Upper lobe of left lung (tissue), 6 donors: ENCODE measurements at regions not wholly inside any gene's neighbourhood (a gene's known extent, or its start where the extent isn't known, plus 50 kb on each side); places are given as distances from the start of the nearest gene placed in this dataset.

Experiments
- ATAC-seq, 2 donors: fragments of 200-7000 bp; cut with Tn5 transposase; one replicate each; pipeline ENCODE4 v1.9.1; 2022; ENCODE audit warnings: mild to moderate bottlenecking in 2 of 2, moderate library complexity in 2 of 2; ENCODE audit not compliant: low FRiP score in 2 of 2
- DNase-seq, 2 donors: peaks; one replicate each; pipeline ENCODE4 v3.0.0-alpha.2; 2019 to 2020
- H3K27ac ChIP-seq, 4 donors: fragments of 200-600 bp; sonication (generic); one replicate each; pipeline ENCODE4 v1.5.1; 2016 to 2019
- H3K27me3 ChIP-seq, 4 donors: fragments of 200-600 bp; sonication (generic); one replicate each; pipeline ENCODE4 v1.5.1; 2017 to 2019
- H3K36me3 ChIP-seq, 4 donors: fragments of 200-600 bp; sonication (generic); one replicate each; pipeline ENCODE4 v1.5.1; 2016 to 2019
- H3K4me1 ChIP-seq, 4 donors: fragments of 200-600 bp; sonication (generic); one replicate each; pipeline ENCODE4 v1.5.1; 2018 to 2019
- H3K4me3 ChIP-seq, 4 donors: fragments of 200-600 bp; sonication (generic); one replicate each; pipeline ENCODE4 v1.5.1; 2017 to 2019; ENCODE audit warnings: mild to moderate bottlenecking in 2 of 4, moderate library complexity in 1 of 4
- H3K9me3 ChIP-seq, 4 donors: fragments of 200-600 bp; sonication (generic); one replicate each; pipeline ENCODE4 v1.5.1; 2018 to 2019
- EP300 ChIP-seq, 4 donors: sonication (generic); formaldehyde crosslinking; IDR thresholded peaks; one replicate each; pipeline ENCODE4 v1.5.1; 2017; ENCODE audit warnings: antibody characterized with exemption in 4 of 4, control low read depth in 2 of 4
- POLR2A ChIP-seq, 4 donors: fragments of 450-650 bp; IDR thresholded peaks; one replicate each; pipeline ENCODE4 v1.5.1; 2016 to 2017; ENCODE audit warnings: antibody characterized with exemption in 4 of 4, mild to moderate bottlenecking in 2 of 4
- POLR2AphosphoS5 ChIP-seq, 2 donors: sonication (generic); formaldehyde crosslinking; IDR thresholded peaks; one replicate each; pipeline ENCODE4 v1.5.1; 2017; ENCODE audit warnings: antibody characterized with exemption in 2 of 2
- WGBS, 2 donors: methylation state at CpG; one replicate each; pipeline ENCODE4 v1.1.5; 2017 to 2018; 5-methylcytosine and 5-hydroxymethylcytosine counted together
- TF ChIP-seq, protein P1 (sequence below), 6 experiments: fragments of 450-650 bp in 4 of 6; fragments of 200-600 bp in 2 of 6; sonication (generic) in 2 of 6; IDR thresholded peaks; one replicate each; pipeline ENCODE4 v1.5.1; 2016 to 2019; ENCODE audit warnings: antibody characterized with exemption in 6 of 6
- donor health status: DM: no; HTN: no; CAD: no; lungs with moderate emphysema.
- donor health status: DM: no; HTN: yes; CAD: no; lungs with severe emphysema.

DNA sequence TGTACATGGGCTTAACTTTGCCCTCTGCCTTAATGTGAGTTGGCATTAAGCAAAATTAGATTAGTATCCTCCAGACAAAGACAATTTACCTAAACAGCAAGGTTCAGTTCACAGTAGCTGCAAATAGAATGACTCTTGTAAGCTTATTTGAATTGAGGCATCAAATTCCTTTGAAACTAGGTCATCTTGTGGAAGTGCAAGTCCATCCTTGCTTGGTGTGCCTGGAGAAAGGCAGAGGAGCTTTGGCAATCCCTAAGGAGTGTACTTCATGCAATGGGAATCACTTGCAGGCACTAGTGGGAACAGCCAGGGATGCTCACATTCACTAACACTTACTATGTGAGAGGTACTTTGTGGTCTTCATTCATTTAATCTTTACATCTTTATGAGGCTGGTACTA lies 118.3 kb downstream of the DRD1 start:
- TF ChIP-seq EP300 (IDR thresholded peaks at IDR 0.05) (no peak), POLR2AphosphoS5 (IDR thresholded peaks at IDR 0.05) (no peak), POLR2A (IDR thresholded peaks at IDR 0.05) (no peak)
- TF ChIP-seq, protein P1, sequence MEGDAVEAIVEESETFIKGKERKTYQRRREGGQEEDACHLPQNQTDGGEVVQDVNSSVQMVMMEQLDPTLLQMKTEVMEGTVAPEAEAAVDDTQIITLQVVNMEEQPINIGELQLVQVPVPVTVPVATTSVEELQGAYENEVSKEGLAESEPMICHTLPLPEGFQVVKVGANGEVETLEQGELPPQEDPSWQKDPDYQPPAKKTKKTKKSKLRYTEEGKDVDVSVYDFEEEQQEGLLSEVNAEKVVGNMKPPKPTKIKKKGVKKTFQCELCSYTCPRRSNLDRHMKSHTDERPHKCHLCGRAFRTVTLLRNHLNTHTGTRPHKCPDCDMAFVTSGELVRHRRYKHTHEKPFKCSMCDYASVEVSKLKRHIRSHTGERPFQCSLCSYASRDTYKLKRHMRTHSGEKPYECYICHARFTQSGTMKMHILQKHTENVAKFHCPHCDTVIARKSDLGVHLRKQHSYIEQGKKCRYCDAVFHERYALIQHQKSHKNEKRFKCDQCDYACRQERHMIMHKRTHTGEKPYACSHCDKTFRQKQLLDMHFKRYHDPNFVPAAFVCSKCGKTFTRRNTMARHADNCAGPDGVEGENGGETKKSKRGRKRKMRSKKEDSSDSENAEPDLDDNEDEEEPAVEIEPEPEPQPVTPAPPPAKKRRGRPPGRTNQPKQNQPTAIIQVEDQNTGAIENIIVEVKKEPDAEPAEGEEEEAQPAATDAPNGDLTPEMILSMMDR (IDR thresholded peaks at IDR 0.05), result no peak
- ATAC-seq (no peak), DNase-seq (no peak)
- Histone ChIP-seq H3K27ac (no peak overlapping the region), H3K4me1 (no peaks in the 10 kb centered on the region), H3K36me3 (no peaks in the 10 kb centered on the region), H3K9me3 (no peaks in the 10 kb centered on the region), H3K27me3 (no peaks in the 10 kb centered on the region), H3K4me3 (no peak overlapping the region)

DNA sequence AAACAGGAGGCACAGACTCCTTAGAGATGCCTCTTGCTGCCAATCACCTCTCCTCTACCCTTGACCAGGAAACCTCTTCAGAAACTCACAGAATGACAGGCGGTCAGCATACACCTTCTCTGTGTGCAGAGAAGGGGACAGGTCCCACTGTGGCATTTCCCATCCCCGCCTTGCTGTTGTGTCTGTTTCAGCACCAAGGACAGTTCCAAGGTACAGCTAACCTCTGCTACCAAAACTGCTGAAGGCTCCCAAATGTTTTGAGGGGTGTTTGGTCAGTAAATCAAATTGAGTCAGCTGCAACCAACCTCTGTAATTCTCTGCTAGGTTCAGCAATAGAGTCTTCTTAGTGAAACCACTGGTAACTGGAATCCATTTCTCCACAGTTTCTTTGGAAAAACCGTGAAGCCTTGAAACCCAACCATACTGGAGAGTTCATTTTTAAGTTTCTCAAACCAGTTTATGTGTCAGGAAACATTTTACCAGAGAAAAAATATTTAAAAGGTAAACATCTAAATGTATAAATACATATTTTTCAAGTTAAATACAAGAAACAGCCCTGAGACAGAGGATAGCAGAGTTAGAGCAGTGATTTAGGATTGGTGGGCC lies 122.0 kb downstream of the DRD1 start:
- H3K27ac ChIP-seq, result no peak overlapping the region
- ATAC-seq, result no peak
- H3K27me3 ChIP-seq, result no peaks in the 10 kb centered on the region
- H3K4me3 ChIP-seq, result no peak overlapping the region
- H3K36me3 ChIP-seq, result no peaks in the 10 kb centered on the region
- no peak for DNase-seq
- H3K9me3 ChIP-seq, result no peaks in the 10 kb centered on the region
- TF ChIP-seq, protein P1 (IDR thresholded peaks at IDR 0.05), result no peak
- TF ChIP-seq POLR2AphosphoS5 (IDR thresholded peaks at IDR 0.05) (no peak), POLR2A (IDR thresholded peaks at IDR 0.05) (no peak), EP300 (IDR thresholded peaks at IDR 0.05) (no peak)
- WGBS, 2 donors, result 11 to 24% methylated on average over 3 of the region's 3 CpGs
- no peaks in the 10 kb centered on the region for H3K4me1 ChIP-seq

DNA sequence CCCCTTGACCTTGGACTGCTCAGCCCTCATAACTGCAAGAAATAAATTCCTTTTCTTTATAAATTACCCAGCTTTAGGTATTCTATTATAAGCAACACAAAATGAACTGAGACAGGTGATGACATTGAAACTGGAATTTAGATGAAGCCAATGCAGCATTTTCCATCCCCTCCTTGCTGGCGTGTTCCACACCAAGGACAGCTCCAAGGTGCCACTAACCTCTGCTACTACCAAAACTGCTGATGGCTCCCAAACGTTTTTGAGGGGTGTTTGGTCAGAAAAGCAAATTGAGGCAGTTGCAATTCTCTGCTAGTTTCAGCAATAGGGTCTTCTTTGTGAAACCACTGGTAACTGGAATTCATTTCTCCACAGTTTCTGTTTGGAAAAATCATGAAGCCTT lies 124.8 kb downstream of the DRD1 start:
- no peaks in the 10 kb centered on the region for H3K4me1 ChIP-seq
- DNase-seq (no peak), ATAC-seq (no peak)
- H3K27me3 ChIP-seq, result no peaks in the 10 kb centered on the region
- H3K27ac ChIP-seq, result no peak overlapping the region
- H3K9me3 ChIP-seq, result no peaks in the 10 kb centered on the region
- no peaks in the 10 kb centered on the region for H3K36me3 ChIP-seq
- no peak for TF ChIP-seq POLR2A (IDR thresholded peaks at IDR 0.05)
- TF ChIP-seq, protein P1 (IDR thresholded peaks at IDR 0.05), result no peak
- TF ChIP-seq POLR2AphosphoS5 (IDR thresholded peaks at IDR 0.05), result no peak
- TF ChIP-seq EP300 (IDR thresholded peaks at IDR 0.05), result no peak
- no peak overlapping the region for H3K4me3 ChIP-seq
- WGBS, 2 donors, result 28 to 43% methylated on average over 2 of the region's 2 CpGs

DNA sequence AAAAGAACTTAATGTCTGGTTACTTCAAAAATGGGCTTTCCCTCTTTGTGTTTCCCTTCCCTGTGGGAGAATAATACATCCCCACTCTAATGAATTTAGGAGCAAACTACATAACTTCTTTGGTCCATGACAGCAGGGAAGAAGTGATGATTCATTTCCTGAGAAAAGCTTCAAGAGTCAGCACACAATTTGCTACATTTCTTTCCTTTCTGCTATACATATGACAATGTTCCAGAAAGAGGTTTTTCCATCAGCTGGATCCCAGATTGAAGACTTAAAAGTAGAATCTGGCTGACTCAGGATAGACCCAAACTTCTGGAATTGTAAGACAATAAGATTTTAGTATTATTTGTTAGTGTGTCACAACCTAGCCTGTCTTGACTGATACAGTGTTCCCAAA lies 126.1 kb downstream of the DRD1 start:
- ATAC-seq, result no peak
- Histone ChIP-seq H3K4me3 (no peak overlapping the region), H3K9me3 (no peaks in the 10 kb centered on the region), H3K4me1 (no peaks in the 10 kb centered on the region), H3K27me3 (no peaks in the 10 kb centered on the region), H3K27ac (no peak overlapping the region), H3K36me3 (no peaks in the 10 kb centered on the region)
- DNase-seq, result no peak
- TF ChIP-seq, protein P1 (IDR thresholded peaks at IDR 0.05), result no peak
- TF ChIP-seq EP300 (IDR thresholded peaks at IDR 0.05) (no peak), POLR2AphosphoS5 (IDR thresholded peaks at IDR 0.05) (no peak), POLR2A (IDR thresholded peaks at IDR 0.05) (no peak)

DNA sequence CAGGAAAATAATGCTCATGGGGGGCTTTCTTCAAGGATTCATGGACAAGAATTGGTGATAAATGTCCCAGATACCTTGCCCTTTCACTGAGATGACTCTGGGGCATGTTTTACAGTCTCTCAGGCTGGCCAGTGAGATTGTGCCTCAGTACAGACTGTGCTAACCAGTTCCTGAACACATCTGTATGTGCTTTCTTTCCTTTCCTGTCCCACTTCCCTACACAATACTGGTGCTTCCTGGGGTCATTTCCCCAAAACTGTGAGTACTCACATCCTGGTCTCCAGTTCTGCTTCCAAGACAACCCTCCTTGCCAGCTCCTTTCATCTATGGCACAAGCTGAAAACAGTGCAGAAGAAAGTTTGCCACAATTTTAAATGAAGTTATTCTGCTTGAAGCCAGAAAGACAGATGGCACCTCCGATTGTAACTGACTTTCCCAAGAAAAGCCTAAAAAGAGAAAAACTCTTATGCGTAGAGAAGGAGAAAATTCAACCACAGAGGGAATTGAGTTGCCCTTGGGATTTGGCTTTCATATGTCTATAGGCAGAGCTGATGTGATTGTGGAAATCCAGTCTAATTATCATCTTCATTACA lies 134.7 kb downstream of the DRD1 start:
- no peaks in the 10 kb centered on the region for H3K9me3 ChIP-seq
- H3K4me1 ChIP-seq, result no peaks in the 10 kb centered on the region
- DNase-seq (no peak), ATAC-seq (peak in 1 of 2 donors; percentile 15)
- H3K4me3 ChIP-seq, result no peak overlapping the region
- TF ChIP-seq EP300 (IDR thresholded peaks at IDR 0.05) (no peak), POLR2AphosphoS5 (IDR thresholded peaks at IDR 0.05) (no peak)
- no peak overlapping the region for H3K27ac ChIP-seq
- 77 to 78% methylated on average over 2 of the region's 2 CpGs for WGBS, 2 donors
- H3K27me3 ChIP-seq, result no peaks in the 10 kb centered on the region
- no peaks in the 10 kb centered on the region for H3K36me3 ChIP-seq
